K562 (cell line): ENCODE measurements at regions not wholly inside any gene's neighbourhood (a gene's known extent, or its start where the extent isn't known, plus 50 kb on each side); places are given as distances from the start of the nearest gene placed in this dataset.
A peak's percentile ranks its signal among the peaks of the same experiment; 100 is the strongest.

Experiments
- BRD9 ChIP-seq: fragments of 450-650 bp; IDR thresholded peaks from 2 replicates; pipeline ENCODE4 v1.6.1; 2018; ENCODE audit warnings: low read depth; ENCODE audit not compliant: partially characterized antibody
- EGR1 ChIP-seq: fragments of 450-650 bp; conservative IDR thresholded peaks from 2 replicates; pipeline ENCODE4 v1.6.1; 2017; ENCODE audit warnings: mild to moderate bottlenecking
- FOXJ3 ChIP-seq: sonication (generic); formaldehyde crosslinking; IDR thresholded peaks from 2 replicates; pipeline ENCODE4 v1.4.0; 2020; ENCODE audit warnings: mild to moderate bottlenecking, missing genetic modification reagents
- PHF21A ChIP-seq: fragments of 450-650 bp; IDR thresholded peaks from 2 replicates; pipeline ENCODE4 v1.6.1; 2017; ENCODE audit warnings: low read depth, borderline replicate concordance
- PRMT5 ChIP-seq: sonication (generic); formaldehyde crosslinking; IDR thresholded peaks from 2 replicates; pipeline ENCODE4 v1.5.0; 2020; ENCODE audit warnings: missing genetic modification reagents
- SMAD4 ChIP-seq: fragments of 250-450 bp; sonication (Bioruptor Pico); conservative IDR thresholded peaks from 2 replicates; pipeline ENCODE4 v1.8.0; 2021; ENCODE audit warnings: inconsistent platforms, mild to moderate bottlenecking, moderate library complexity
- SMC3 ChIP-seq: conservative IDR thresholded peaks from 2 replicates; pipeline ENCODE4 v1.6.1; 2011; ENCODE audit warnings: low read depth, low read length, improper control_type of control experiment; ENCODE audit not compliant: insufficient read depth
- TF ChIP-seq, protein P1 (sequence below): fragments of 250-450 bp; sonication (Bioruptor Pico); IDR thresholded peaks from 2 replicates; pipeline ENCODE4 v1.6.1; 2021; ENCODE audit warnings: mild to moderate bottlenecking
- TF ChIP-seq, protein P2 (sequence below): fragments of 250-450 bp; sonication (Bioruptor Pico); IDR thresholded peaks from 2 replicates; pipeline ENCODE4 v1.5.0; 2021; ENCODE audit warnings: mild to moderate bottlenecking, moderate library complexity
- TF ChIP-seq, protein P3 (sequence below), 2 experiments: fragments of 450-650 bp; IDR thresholded peaks; 2 replicates each; pipeline ENCODE4 v1.6.1; 2016; ENCODE audit warnings: mild to moderate bottlenecking in 2 of 2, borderline replicate concordance in 1 of 2, low read depth in 1 of 2, moderate library complexity in 1 of 2
- TF ChIP-seq, protein P4 (sequence below), 2 experiments: fragments of 450-650 bp; conservative IDR thresholded peaks; 2 replicates each; pipeline ENCODE4 v1.6.1; 2017; ENCODE audit warnings: mild to moderate bottlenecking in 2 of 2, moderate library complexity in 2 of 2
- TF ChIP-seq, protein P5 (sequence below): IDR thresholded peaks from 3 replicates; pipeline ENCODE4 v1.6.1; 2011; ENCODE audit warnings: borderline replicate concordance, mild to moderate bottlenecking; ENCODE audit not compliant: insufficient read length, insufficient read depth

DNA sequence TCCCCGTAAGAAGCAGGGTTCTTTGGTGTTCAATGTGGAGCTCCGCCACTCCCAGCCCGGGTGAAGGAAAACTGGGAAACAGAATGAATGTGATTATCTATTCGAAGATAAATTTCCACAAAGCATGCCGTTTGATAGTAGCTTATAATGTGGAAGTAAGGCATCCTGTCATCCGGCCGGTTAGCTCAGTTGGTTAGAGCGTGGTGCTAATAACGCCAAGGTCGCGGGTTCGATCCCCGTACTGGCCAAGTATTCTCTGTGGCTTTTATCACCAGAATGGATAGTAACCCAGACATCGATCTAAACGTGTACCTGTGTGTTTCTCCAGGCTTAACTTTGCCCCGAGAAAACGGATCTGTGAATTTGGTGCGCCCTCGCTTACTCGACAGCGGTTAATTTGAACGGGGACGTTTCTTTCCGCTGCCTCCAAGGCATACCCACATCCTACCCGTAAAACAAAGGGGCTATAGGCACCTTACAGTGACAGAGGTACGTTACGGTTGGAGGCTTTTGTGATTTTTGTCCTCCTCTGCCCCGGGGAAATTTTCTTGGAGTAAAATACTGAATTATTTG is 215.2 kb upstream of the ZNF184 start (continued):
- TF ChIP-seq, protein P1, sequence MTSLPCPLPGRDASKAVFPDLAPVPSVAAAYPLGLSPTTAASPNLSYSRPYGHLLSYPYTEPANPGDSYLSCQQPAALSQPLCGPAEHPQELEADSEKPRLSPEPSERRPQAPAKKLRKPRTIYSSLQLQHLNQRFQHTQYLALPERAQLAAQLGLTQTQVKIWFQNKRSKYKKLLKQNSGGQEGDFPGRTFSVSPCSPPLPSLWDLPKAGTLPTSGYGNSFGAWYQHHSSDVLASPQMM (CRISPR knock-in tag), result no peak
- TF ChIP-seq, protein P2, sequence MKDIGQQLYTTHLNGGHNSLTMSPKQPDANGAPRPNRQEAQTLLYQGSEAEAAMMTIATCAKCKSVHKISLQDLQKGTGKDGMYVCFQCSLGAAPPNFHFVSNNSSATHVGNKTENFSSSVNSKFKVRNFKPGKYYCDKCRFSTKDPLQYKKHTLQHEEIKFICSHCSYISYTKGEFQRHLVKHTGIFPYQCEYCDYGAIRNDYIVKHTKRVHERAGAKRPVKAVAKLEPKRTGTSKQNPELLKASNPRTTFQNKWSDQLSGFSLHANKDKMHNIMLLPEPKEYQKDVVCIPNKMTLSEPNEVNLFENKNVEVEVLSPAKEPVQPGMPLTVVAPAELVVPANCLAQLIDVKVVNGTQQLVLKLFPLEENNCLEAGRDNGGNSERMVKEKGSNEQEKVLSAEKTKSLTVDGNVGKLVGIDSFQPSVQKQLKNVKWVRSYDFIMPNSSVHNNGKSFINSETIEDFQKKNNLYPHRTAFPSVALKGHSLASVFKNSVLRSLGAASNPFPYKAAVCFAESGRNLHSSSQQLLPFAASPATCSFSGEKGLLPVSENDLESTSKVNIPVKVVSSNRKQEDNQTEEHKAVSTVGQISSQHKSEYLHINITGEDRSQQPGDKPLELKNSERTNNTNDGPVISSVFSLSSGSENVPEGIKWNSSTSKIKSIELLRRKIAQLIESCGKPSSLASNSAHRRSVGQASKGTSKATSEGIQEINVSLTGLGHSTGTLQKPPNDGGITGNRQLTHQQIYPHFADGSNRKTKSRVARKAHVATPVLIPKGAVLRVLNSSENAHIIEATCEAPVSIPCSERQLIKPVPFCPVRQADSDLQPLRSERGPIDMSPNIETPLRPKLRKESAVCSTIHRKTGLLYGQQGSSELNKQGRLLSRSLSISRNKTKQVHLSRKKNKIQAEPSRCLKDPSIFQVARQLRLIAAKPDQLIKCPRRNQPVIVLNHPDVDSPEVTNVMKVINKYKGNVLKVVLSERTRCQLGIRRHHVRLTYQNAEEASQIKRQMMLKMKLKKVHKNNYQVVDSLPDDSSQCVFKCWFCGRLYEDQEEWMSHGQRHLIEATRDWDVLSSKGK, result no peak
- no peak for TF ChIP-seq SMC3
- peak; percentile 20; the same call in 1 of the 2 replicates for TF ChIP-seq SMAD4
- TF ChIP-seq EGR1, result peak; percentile 28; the same call in 1 of the 2 replicates
- TF ChIP-seq PRMT5 (CRISPR knock-in tag), result no peak
- TF ChIP-seq, protein P3, sequence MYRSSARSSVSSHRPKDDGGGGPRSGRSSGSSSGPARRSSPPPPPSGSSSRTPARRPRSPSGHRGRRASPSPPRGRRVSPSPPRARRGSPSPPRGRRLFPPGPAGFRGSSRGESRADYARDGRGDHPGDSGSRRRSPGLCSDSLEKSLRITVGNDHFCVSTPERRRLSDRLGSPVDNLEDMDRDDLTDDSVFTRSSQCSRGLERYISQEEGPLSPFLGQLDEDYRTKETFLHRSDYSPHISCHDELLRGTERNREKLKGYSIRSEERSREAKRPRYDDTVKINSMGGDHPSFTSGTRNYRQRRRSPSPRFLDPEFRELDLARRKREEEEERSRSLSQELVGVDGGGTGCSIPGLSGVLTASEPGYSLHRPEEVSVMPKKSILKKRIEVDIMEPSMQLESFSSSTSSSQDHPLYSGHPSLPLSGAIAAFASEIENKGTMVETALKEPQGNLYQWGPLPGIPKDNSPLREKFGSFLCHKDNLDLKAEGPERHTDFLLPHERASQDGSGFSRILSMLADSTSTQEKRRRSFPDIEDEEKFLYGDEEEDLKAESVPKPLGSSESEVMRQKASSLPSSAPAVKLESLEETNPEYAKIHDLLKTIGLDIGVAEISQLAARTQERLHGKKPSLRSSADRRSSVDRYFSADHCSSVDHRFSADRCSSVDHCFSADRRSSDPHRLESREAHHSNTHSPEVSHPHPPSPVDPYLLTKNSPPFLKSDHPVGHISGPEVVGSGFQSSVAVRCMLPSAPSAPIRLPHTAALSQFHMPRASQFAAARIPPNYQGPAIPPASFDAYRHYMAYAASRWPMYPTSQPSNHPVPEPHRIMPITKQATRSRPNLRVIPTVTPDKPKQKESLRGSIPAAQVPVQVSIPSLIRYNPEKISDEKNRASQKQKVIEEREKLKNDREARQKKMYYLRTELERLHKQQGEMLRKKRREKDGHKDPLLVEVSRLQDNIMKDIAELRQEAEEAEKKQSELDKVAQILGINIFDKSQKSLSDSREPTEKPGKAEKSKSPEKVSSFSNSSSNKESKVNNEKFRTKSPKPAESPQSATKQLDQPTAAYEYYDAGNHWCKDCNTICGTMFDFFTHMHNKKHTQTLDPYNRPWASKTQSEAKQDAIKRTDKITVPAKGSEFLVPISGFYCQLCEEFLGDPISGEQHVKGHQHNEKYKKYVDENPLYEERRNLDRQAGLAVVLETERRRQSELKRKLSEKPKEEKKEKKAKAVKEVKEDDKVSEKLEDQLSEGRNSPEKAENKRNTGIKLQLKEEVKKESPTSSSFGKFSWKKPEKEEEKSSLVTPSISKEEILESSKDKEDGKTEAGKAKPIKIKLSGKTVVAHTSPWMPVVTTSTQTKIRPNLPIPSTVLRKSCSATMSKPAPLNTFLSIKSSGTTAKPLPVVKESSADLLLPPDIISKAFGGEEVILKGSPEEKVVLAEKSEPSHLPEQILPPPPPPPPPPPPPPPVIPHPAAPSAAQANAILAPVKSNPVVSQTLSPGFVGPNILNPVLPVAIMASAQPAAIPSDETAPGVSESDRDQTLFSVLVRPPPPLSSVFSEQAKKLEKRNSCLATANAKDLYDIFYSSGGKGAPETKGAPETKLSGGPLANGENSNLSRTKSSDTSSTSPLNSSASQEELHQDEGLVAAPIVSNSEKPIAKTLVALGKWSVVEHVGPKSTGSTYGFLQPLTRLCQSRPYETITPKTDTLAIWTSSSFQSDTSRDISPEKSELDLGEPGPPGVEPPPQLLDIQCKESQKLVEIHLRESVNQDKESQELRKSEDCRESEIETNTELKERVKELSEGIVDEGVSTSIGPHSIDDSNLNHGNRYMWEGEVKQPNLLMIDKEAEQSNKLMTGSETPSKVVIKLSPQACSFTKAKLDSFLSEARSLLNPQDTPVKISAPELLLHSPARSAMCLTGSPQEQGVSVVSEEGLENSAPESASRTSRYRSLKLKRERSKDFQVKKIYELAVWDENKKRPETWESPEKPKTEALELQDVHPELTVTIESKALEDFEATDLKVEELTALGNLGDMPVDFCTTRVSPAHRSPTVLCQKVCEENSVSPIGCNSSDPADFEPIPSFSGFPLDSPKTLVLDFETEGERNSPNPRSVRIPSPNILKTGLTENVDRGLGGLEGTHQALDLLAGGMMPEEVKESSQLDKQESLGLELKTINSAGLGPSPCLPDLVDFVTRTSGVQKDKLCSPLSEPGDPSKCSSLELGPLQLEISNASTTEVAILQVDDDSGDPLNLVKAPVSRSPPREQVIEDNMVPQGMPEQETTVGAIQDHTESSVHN (IDR thresholded peaks at IDR 0.05; ENCODE audit: borderline replicate concordance in 1 of 2, low read depth in 1 of 2), result 0 out of 4 replicates have a peak, but pooled peaks of 1 of the 2 experiments have one; percentile 19
- peak; percentile 90; the same call in 1 of the 2 replicates for TF ChIP-seq PHF21A
- TF ChIP-seq, protein P4, sequence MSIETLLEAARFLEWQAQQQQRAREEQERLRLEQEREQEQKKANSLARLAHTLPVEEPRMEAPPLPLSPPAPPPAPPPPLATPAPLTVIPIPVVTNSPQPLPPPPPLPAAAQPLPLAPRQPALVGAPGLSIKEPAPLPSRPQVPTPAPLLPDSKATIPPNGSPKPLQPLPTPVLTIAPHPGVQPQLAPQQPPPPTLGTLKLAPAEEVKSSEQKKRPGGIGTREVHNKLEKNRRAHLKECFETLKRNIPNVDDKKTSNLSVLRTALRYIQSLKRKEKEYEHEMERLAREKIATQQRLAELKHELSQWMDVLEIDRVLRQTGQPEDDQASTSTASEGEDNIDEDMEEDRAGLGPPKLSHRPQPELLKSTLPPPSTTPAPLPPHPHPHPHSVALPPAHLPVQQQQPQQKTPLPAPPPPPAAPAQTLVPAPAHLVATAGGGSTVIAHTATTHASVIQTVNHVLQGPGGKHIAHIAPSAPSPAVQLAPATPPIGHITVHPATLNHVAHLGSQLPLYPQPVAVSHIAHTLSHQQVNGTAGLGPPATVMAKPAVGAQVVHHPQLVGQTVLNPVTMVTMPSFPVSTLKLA (conservative IDR thresholded peaks at IDR 0.05), result peak in 1 of 2 experiments; percentile 57
- TF ChIP-seq, protein P5, sequence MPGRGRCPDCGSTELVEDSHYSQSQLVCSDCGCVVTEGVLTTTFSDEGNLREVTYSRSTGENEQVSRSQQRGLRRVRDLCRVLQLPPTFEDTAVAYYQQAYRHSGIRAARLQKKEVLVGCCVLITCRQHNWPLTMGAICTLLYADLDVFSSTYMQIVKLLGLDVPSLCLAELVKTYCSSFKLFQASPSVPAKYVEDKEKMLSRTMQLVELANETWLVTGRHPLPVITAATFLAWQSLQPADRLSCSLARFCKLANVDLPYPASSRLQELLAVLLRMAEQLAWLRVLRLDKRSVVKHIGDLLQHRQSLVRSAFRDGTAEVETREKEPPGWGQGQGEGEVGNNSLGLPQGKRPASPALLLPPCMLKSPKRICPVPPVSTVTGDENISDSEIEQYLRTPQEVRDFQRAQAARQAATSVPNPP, result no peak
- no peak for TF ChIP-seq FOXJ3 (CRISPR knock-in tag)
- peak; percentile 99 for TF ChIP-seq BRD9
